ENCODE measurements at regions not wholly inside any gene's neighbourhood (a gene's known extent, or its start where the extent isn't known, plus 50 kb on each side); places are given as distances from the start of the nearest gene placed in this dataset.

DNA sequence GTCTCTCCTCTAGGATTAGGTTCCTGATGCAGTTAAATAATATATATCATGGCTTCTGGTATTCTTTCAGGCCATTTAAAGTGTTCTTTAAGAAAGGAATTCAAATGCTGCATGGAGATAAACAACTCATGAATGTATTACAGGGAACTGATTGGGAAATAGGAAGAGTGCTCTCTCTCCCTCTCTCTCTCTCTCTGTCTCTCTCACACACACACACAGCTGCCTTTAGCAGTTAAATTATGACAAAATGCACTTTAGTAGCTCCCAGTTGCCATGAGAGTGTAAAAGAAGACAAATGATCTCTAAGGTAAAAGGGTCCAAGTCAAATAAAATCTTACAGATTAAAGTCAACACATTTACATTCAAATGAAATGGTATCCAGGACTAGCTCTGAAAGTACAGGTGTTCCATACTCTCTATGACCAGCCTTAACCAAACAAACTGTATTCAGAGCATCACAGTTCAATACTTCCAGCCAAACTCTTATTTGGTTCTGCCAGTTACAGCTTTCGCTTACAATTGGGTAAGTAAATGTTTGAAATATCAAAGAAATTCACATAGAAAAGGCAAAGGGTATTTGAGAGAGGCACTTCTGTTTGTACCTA is 94.7 kb upstream of the CXXC4 start:
- Histone ChIP-seq H3K4me3 (no peak overlapping the region), H3K27me3 (no peaks in the 10 kb centered on the region), H3K36me3 (no peaks in the 10 kb centered on the region), H3K4me1 (no peaks in the 10 kb centered on the region), H3K9me3 (no peaks in the 10 kb centered on the region), H3K27ac (no peak overlapping the region)
- intact Hi-C loops (cut with DNase I) = no loop called here
- no peak for TF ChIP-seq CTCF (IDR thresholded peaks at IDR 0.05)
- DNase-seq (ENCODE audit: low spot score in 2 of 2) = no peak

GRCh38 chr4:104591510-104591911 is 96.8 kb upstream of the CXXC4 start:
- Histone ChIP-seq H3K27ac (no peak overlapping the region), H3K4me3 (no peak overlapping the region), H3K36me3 (no peaks in the 10 kb centered on the region), H3K4me1 (no peaks in the 10 kb centered on the region), H3K9me3 (no peaks in the 10 kb centered on the region), H3K27me3 (no peaks in the 10 kb centered on the region)
- DNase-seq (ENCODE audit: low spot score in 2 of 2) = no peak
- TF ChIP-seq CTCF (IDR thresholded peaks at IDR 0.05) = no peak
- intact Hi-C loops (cut with DNase I) = no loop called here

GRCh38 chr4:104592183-104592582 is 97.5 kb upstream of the CXXC4 start:
- Histone ChIP-seq H3K4me1 (no peaks in the 10 kb centered on the region), H3K27me3 (no peaks in the 10 kb centered on the region), H3K27ac (no peak overlapping the region), H3K36me3 (no peaks in the 10 kb centered on the region), H3K9me3 (no peaks in the 10 kb centered on the region), H3K4me3 (no peak overlapping the region)
- intact Hi-C loops (cut with DNase I) = no loop called here
- TF ChIP-seq CTCF (IDR thresholded peaks at IDR 0.05) = no peak
- no peak for DNase-seq (ENCODE audit: low spot score in 2 of 2)

GRCh38 chr4:104593019-104593418 is 98.3 kb upstream of the CXXC4 start:
- no peak for TF ChIP-seq CTCF (IDR thresholded peaks at IDR 0.05)
- H3K27ac ChIP-seq = no peak overlapping the region
- DNase-seq (ENCODE audit: low spot score in 2 of 2) = no peak
- no peaks in the 10 kb centered on the region for H3K4me1 ChIP-seq
- no peaks in the 10 kb centered on the region for H3K27me3 ChIP-seq
- no peaks in the 10 kb centered on the region for H3K36me3 ChIP-seq
- intact Hi-C loops (cut with DNase I) = no loop called here
- no peaks in the 10 kb centered on the region for H3K9me3 ChIP-seq
- peak overlapping the region in 1 of 2 donors; percentile 33 for H3K4me3 ChIP-seq

DNA sequence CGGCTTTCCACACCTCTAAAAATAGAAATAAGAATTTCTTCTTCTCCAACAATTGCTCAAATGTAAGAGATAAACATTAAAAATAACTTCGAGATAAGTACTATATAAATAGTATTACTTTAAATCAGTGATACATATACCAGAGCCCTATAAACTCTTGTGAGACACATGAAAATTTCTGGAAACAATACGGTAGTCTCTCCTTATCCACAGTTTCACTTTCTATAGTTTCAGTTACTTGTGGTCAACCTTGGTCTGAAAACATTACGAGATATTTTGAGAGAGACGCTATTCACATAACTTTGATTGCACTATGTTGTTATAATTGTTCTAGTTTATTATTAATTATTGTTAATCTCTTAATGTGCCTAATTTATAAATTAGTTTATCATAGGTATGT is 101.5 kb upstream of the CXXC4 start:
- Histone ChIP-seq H3K4me1 (no peaks in the 10 kb centered on the region), H3K27me3 (no peaks in the 10 kb centered on the region), H3K9me3 (no peaks in the 10 kb centered on the region), H3K36me3 (no peaks in the 10 kb centered on the region), H3K27ac (no peak overlapping the region), H3K4me3 (no peak overlapping the region)
- intact Hi-C loops (cut with DNase I) = no loop called here
- no peak for DNase-seq (ENCODE audit: low spot score in 2 of 2)
- TF ChIP-seq CTCF (IDR thresholded peaks at IDR 0.05) = no peak

DNA sequence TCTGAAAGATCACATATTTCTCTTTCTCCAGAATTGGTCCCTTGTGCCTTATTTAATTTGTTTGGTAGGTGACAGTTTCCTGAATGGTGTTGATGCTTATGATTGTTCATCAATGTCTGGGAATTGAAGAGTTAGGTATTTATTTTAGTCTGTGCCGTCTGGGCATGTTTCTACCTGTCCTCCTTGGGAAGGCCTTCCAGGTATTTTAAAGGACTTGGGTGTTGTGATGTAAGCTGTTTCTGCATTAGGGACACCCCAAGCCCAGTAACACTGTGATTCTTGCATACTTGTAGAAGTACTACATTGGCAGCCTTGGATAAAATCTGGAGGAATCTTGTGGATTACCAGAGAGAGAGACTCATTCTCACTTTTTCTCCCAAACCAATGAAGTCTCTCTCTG is 120.8 kb upstream of the CXXC4 start:
- Histone ChIP-seq H3K27ac (no peak overlapping the region), H3K9me3 (peaks cover 0 to 4% of the 10 kb centered on the region in 2 donors), H3K27me3 (no peaks in the 10 kb centered on the region), H3K4me3 (no peak overlapping the region), H3K36me3 (no peaks in the 10 kb centered on the region), H3K4me1 (no peaks in the 10 kb centered on the region)
- TF ChIP-seq CTCF (IDR thresholded peaks at IDR 0.05) = no peak
- intact Hi-C loops (cut with DNase I) = no loop called here
- no peak for DNase-seq (ENCODE audit: low spot score in 2 of 2)
